ENCODE measurements at regions not wholly inside any gene's neighbourhood (a gene's known extent, or its start where the extent isn't known, plus 50 kb on each side); places are given as distances from the start of the nearest gene placed in this dataset.

DNA sequence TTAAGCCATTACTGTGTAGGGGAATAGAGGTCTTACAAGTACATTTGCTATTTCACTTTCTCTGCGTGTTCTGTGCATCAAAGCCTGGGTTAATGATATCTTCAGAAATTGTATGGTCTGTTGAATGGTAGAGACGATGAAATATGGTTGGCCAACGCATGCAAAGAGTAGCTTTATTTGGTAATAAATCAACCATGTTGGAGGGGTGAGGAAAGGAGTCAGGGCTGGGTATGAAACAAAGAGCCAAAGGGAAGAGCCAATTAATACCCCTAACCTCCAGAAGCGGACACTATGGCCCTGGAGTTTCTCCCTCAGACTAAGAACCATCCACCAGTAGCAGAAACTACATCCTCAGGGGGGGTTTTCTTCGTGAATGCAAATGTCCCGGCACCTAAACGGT, 1974.0 kb upstream of the WWC1 start:
- DNase-seq = no peak

DNA sequence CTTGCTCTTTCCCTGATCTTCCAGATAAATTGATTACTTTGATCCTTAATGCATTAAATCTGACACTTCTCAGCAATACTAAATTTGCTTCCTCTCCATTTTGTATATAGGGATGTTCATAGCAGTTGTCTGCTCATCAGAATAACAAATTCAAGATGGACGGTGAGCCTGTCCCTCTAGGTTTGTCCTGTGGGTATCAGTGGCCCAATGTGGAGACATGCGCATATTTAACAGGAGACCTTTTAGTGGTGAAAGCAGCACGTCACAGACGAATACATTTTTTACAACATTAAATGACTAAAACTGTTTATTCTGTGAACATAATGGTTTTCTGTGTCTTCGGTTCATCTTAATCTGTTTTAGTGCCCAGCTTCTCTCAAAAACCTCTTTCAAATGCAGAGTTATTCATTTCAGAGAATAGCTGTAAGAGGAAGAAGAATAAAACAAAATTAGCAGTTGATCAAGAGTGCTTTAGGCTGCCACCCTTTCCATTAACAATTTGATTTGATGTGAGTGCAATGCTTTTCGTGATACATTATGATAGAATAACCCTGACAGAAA, 1970.4 kb upstream of the WWC1 start:
- DNase-seq = no peak

DNA sequence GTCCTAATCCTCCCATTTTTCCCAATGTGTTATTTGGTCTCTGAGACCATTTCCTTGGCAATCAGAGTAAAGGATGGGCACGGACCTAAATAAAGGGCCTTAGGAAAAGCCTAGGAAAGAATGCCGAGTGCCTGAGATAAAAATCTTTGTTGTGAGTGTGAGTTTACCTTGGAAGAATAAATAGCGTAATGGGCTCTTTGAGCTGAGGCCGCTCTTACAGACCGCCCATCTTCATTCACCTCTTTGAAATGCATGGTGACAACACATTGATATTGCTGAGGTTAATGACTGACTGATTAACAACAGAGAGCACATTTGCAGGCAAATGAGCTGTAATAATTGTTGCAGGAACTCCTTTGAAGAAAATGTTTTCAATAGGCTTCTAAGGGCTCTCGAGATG, 1967.1 kb upstream of the WWC1 start:
- DNase-seq = no peak

DNA sequence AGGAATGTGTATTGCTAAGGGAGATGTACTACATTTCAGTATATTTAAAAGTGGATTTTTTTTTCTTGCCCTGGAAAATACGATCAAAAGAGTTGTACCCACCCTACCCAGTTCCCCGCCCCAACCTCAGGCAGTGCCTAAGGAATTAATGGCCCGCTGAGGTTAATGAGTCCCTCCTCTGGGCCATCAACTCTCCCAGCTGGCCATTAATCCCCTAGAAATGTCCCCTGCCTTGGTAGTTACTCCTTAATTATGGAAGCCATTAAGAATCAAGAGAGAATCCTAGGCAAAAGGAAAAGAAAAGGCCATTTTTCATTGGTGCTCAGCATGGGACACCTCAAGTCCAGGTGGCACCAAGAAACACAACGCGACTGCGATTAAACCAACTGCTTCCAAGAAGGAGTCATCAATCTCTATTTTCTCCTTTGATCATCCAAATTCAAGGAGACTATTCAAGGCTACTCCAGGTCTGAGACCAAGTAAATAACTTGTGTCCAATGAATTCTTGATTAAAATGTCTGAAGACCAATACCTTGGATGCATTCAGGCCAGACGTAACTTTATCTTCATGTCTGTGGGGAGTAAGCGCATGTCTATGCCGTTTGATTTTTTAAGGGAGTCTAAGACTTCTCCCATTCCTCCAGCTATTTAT, 1962.2 kb upstream of the WWC1 start:
- no peak for DNase-seq

DNA sequence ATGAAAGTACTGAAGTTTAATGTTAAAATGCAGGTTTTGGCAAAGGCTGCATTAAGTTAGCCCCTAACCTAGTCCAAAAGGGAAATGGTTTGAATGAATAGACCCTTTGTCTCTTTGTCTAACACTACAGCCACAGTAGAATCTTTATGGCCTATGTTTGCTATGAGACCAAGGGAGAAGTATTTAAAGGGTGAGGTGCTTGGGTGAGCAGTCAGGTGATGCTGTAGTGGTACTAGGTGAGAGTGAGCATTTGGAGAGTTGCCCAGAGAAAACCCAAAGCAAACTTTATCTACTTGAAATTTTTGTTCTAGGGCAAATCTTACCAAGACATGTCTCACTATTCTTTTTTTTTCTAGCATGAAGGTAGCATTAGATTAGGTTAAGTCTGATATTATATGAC, 1961.4 kb upstream of the WWC1 start:
- DNase-seq = no peak

DNA sequence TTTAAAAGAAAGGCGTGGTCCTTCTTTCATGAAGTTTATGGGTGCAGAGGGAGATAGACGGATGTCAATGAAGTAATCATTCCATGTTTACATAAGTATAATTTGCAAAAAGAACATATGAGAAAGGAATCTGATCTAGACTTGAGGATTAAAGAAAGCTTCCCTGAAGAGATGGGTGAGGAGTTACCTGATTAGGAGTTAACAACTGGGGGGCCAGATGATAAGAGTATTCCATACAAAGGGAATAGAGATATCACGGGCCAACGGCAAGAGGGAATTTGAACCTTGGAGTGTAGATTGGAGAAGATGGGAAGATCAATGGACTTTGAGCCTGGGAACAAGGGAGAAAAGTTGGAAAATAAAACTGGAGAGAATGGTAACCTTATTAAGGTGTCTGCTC, 1959.9 kb upstream of the WWC1 start:
- DNase-seq = no peak

DNA sequence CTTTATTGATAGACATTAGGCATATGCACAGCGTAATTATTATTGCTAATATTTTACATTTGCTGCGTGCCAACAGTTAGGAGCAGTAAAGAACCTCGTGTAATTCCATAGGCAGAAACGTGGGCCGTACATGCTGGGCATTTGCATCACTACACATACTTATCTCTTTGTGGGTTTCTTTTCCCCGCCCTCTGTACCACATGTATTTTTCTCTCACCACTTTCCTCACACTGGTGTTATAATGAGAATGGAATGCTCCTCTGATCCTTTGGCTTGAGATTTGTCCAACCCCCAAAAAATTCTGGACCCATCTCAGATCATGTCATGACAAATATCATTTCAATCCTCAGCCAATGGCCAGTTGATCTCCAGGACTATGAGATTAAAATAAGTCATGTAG, 1952.6 kb upstream of the WWC1 start:
- no peak for DNase-seq

DNA sequence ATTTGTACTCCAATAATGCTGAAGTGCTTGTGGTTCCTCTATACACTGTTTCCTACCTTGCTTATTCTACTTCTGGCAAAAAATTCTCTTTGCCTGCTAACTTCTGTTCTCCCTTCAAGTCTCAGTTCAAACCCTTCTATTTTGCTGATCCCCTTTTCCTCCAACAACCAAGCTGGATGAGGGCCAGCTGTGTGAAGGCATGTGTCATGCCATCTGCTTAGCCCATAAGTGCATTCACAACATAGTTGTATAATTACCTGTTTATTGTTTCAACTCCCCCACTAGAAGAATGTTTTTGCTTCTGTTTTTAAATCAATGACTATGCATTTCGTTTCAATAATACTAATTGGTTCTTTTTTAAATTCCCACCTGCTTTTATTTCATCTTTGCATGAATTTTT, 1951.4 kb upstream of the WWC1 start:
- no peak for DNase-seq

DNA sequence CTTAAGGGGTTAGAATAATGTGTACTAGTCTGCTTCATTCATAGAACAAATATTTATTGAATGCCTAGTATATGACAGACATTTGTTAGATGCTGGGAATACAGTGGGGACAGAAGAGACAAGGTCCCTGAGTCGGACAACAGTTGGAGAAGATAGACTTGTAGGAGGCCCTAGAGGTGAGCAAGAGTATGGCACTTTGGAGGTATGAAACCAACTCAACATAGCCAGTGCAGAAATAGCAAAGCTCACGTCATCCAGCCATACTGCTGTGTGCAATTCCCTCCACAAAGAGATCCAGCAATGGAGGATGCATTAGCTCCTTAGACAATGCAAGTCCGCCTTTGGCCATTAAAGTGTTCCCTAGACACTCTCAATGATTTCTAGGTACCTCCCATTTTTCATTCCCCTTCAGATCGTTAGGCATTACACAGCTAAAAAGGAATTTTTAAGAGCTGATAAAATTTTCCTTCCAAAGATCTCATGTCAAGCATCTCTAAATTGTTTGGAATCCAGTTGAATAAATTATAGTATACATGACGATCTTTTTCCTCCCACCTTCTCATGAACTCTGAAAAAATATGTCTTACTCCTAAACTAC, 1949.6 kb upstream of the WWC1 start:
- no peak for DNase-seq

DNA sequence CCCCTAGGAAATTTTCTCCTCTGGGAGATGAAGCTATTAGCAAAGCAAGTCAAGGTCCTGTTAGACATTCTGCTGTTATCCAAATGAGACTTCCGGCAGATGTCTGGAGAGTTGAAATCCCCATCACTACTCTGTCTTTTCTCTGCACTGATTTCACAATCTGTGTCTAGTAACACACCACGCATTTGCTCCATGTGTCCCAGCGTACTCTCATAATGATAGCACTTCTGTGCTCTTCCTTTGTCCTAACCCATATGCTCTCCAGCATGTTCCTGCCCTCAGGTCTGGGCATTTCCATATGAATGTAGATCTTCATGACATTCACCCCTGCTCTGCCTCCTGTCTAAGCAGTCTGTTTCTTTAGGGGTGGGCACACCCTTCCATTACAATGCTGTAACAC, 1949.0 kb upstream of the WWC1 start:
- DNase-seq = no peak

DNA sequence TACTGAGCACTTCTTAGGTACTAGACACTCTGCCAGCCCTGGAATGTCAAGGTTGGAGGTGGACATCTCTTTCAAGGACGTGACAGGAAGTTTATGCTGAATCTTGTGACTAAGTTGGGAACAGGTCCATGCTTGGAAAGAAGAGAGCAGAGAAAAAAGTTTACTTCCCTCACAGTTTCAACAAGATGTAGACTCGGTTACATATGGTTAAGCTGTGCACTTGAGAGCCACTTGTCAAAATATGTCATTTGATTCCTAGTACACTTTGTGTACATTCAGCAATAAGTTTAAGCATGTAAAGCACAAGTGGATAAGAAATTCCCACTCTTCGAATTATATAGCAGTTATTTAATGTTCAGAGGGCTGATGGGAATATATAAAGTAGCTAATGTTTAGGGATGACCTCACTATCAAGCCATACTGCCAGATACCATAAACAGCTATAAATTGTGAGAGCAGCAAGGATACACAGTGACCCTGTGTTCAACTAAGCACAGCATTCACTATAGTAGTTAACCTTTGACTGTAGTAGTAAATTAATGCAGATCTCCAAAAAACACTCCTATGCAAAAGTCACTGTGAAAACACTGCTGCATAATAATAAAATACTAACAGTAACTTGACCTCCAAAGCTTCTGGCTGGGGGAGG, 1944.6 kb upstream of the WWC1 start:
- DNase-seq = no peak

DNA sequence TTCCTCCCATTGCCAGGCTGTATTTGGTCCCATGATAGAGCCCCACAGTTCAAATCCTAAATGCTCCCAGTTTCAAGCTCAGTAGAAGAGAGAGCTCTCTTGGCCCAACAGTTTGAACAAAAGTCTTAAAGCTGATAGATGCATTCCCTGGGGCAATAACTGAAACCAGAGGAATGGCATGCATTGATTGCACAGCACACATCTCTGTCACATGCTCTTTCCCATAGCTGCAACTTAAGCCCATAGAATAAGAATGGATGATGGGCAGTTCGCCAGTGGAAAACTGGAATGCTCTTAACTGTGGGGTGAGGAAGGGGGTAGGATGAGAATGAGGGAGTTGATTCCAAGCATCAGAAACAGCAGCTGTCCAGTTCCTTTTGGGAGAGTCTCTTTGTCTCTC, 1942.4 kb upstream of the WWC1 start:
- DNase-seq = no peak

DNA sequence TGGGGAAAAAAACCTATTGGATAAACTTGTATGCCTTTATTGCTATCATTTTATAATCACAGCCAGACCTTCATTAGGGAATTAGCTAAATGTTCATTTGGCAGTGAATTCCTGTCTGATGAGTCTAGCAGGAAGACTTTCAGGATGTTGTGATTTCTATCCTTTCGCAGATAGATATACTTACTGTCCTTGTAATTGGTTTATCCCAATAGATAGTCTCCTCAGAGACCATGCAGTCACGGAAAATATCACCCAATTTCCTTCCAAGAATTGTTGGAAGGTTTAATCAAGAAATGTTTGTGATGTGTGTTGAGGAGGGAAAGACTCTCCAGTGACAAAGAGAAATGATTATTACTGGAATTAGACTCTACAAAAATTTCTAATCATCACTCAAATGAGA, 1937.9 kb upstream of the WWC1 start:
- DNase-seq = no peak

DNA sequence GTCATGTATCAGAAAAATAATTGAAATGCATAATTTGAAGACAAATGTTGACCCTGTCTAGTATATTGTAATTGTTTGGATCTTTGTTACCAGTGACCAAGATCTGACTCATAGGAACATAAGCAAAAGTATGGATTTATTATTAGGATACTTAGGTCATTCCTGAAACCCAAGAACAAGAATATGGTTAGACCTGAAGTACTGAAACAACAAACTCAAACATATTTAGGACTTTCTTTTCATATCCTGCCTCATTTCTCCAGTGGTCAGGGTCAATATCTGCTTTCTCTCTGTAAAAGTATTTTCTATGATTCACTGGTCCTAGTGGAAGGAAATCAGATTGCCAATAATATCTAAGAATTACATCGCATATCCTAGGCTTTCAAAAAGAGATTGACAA, 1937.1 kb upstream of the WWC1 start:
- no peak for DNase-seq

DNA sequence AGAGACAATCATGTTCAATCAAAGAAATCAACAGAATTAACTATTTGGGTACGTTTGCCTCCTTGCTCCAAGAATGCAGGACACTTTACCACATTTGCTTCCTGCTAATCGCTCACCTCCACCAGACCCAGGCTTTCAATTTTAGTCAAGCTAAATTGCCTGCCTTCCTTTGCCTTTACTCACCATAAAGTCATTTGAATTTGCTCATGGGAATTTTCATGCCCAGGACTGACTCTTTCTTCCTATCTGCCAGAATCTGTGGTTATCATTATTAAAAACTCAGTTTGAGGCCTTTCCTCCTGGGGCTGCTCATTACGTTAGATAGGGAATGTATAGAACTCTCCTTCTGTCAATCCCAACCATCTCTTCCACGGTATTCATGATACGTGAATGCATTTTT, 1935.3 kb upstream of the WWC1 start:
- DNase-seq = no peak

DNA sequence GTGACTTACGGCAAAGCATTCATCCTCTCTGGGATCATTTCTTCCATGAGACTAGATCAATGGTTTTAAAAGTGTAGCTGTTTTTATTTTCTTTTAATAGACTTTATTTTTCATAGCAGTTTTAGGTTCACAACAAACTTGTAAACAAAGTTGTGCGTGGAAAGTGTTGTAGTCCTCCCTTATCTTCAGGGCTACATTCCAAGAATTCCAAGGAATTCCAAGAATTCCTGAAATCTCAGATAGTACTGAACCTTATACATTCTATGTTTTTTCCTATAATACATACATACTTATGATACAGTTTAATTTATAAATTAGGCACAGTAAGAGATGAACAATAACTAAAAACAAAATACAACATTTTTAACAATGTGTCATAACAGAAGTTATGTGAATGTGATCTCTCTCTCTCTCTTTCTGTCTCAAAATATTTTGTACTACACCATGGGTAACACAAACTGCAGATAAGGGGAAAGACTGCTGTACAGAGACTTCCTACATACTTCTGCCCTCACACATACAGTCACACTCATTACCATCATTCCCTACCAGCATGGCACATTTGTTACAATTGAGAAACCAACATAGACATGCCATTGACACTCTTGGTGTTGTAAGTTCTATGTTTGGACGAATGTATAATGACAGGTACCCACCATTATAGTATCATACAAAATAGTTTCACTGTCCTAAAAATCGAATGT, 1933.2 kb upstream of the WWC1 start:
- no peak for DNase-seq

DNA sequence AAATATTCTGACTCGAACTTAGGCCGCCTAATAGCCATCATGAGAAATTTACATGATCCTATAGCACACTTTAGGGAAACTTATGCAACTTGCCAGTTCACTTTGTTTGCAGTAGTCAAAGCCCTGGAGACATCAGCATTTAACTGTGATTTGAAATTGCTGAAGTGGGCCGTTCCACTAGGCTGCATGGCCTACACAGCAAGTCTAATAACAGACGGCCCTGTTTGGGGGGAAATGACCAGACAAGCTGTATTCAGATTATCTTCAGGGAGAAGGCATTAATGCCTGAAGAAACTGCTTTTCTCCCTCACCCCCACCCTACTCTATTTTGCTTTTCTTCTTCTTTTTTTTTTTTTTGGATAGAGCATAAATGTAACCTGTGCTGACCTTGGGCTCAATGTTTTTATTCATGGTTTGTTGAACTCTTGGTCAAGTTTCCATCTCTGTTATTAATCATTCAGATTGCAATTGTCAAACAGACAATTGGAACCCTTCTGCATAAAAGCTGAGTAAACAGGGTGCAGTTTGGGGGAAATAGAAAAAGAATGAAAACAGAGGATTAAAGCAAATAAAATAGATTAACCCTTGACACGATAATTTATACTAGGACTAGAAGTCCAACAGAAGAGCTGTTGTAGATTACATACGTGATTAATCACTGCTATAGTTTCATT, 1928.2 kb upstream of the WWC1 start:
- no peak for DNase-seq

DNA sequence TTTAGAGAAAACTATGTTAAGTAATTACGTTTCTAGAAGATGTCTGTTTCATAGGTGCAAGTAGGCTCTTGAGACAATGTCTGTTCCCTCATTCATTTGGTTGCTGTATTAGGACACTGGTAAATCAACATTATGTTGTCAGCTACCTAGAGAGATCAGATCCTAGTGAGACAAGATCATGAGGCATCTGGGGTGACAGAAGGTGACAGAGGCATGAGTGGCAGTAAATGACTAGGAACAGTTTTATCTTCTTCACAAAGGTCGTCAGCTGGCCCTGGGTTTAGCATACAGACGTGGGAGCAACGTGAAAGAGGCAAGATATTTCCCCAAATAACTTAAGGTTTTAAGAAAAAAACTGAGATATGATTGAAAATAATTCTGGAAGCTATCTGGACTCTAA, 1926.3 kb upstream of the WWC1 start:
- no peak for DNase-seq

DNA sequence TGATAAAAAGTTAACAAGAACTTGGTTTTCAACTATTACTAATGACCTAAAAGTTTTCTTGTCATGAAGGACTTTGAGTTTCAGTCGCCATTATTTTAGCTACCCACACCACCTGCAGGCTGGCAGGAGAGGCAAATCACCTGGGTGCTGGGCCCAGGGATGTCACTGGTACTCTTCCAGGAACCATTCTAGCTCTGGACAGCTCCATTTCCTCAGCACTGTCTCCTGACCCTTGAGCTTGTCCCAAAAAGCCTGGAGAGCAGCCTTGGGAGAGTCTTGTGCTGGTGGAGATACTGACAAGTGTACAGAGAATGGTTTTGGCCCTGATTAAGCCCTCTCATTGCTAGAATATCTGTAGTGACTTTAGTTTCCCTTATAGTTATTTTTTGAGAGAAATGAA, 1924.1 kb upstream of the WWC1 start:
- no peak for DNase-seq

DNA sequence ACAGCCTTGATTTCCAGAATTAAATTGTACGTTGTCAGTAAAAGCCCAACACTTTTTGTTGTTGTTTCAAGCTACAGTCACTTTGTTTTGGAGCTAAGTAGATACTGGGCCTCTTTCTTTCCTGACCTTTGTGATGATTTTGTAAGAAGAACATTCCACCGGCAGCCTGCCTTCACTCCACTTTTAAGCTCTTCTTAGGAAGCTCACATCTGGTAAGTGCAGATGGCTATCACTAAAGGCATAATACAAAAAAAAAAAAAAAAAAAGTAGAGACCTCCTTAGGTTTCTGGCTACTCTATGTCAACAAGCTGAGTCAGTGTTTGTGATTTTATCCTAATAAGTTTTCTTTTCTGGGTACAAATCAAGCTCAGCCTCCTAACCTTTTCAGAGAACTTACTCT, 1922.1 kb upstream of the WWC1 start:
- no peak for DNase-seq

DNA sequence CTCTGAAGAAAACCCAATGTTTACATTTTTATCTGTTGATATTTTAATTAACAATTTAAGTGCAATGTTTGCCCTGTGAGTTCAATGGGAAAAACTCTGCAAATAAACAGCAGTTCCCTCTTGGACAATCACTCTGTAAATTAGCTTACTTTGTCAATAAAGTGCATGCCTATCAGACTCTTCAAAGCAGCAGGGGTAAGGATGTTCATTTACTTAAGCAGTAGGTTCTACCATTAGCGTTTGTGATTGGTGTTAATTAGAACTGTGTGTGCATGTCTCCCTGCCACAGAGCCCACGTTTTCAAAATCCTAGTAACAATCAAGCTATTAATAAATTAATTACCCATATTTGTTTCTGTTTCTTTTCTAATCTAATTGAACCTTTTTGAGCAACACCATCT, 1921.6 kb upstream of the WWC1 start:
- no peak for DNase-seq

DNA sequence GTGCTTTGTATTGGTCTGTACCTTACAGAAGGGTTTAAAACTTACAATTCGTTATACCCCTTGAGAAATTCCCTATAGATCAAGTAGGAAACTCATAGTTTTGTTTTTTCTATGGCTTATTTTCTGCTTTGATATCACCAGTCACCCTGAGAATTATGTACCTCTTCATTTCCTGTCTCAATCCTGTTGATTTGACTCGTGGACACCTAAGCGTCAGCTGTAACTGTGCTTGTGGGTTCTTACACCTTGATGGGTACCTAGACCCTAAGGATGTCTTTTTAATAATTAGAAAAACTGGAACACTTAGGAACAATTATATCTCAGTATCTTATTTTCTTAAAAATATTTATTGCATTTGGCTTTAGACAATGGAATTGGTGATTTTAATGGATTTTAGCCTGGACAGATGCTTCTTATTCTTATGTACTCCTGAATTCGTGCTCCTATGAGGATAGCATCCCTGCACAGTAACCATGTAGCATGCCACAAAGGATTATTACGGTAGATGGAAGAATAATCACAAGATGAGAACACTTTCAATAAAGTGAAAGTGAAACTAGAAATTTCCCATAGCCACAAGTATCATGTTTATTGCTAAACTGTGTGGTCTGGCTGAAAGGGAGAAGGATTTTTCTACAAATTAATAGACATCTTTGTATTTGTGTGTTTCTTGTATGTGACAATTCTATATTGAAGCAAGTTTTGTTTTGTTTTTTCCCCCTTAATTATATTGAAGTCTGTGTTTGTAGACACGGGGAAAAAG, 1920.3 kb upstream of the WWC1 start:
- no peak for DNase-seq

DNA sequence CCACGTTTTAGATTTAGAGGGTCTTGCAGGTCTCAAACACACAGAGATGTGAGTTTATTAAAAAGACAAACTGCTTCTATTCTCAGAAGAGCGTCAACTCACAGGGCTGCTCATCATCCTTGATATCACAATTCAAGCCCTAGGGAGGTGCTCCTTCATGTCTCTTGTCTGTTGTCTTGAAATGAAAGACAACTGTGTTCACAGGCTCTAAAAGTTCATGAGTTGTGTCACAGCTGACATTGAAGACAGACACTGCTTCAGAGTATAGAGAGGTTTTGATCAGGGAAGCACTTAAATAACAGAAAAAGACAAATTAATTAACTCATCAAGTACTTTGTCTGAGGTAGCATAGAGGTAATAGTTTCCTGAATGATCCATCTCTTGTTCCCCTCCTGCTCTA, 1917.6 kb upstream of the WWC1 start:
- no peak for DNase-seq
